RWPE2 (cell line): ENCODE measurements at regions not wholly inside any gene's neighbourhood (a gene's known extent, or its start where the extent isn't known, plus 50 kb on each side); places are given as distances from the start of the nearest gene placed in this dataset.
A peak's percentile ranks its signal among the peaks of the same experiment; 100 is the strongest.

Source experiments
- ATAC-seq: fragments of 200-7000 bp; cut with Tn5 transposase; 3 replicates; pipeline ENCODE4 v1.9.1; 2021; ENCODE audit warnings: low read depth
- DNase-seq: peaks from one replicate; pipeline ENCODE4 v3.0.0-alpha.2; 2020; ENCODE audit warnings: low spot score
- H3K27ac ChIP-seq: fragments of 450-650 bp; 2 replicates; pipeline ENCODE4 v1.5.1; 2017; ENCODE audit warnings: mild to moderate bottlenecking; ENCODE audit not compliant: poor library complexity, severe bottlenecking
- H3K27me3 ChIP-seq: fragments of 250-450 bp; sonication (Bioruptor Pico); 2 replicates; pipeline ENCODE4 v1.5.1; 2021; ENCODE audit warnings: mild to moderate bottlenecking, moderate library complexity; ENCODE audit not compliant: insufficient read depth, poor library complexity, severe bottlenecking
- H3K36me3 ChIP-seq: fragments of 250-450 bp; sonication (Bioruptor Pico); 2 replicates; pipeline ENCODE4 v1.5.1; 2020; ENCODE audit warnings: low read depth, mild to moderate bottlenecking, moderate library complexity
- H3K4me1 ChIP-seq: fragments of 250-450 bp; sonication (Bioruptor Pico); 2 replicates; pipeline ENCODE4 v1.5.1; 2021; ENCODE audit warnings: mild to moderate bottlenecking, moderate library complexity; ENCODE audit not compliant: insufficient read depth, poor library complexity, severe bottlenecking
- H3K4me3 ChIP-seq: fragments of 250-450 bp; sonication (Bioruptor Pico); 2 replicates; pipeline ENCODE4 v1.5.1; 2021; ENCODE audit warnings: mild to moderate bottlenecking, moderate library complexity; ENCODE audit not compliant: severe bottlenecking
- H3K9me3 ChIP-seq: fragments of 250-450 bp; sonication (Bioruptor Pico); 2 replicates; pipeline ENCODE4 v1.5.1; 2021; ENCODE audit warnings: mild to moderate bottlenecking, moderate library complexity; ENCODE audit not compliant: severe bottlenecking
- TF ChIP-seq, protein P1 (sequence below): fragments of 450-650 bp; IDR thresholded peaks from one replicate; pipeline ENCODE4 v1.5.1; 2017; ENCODE audit warnings: mild to moderate bottlenecking, moderate library complexity; ENCODE audit not compliant: poor library complexity, severe bottlenecking

DNA sequence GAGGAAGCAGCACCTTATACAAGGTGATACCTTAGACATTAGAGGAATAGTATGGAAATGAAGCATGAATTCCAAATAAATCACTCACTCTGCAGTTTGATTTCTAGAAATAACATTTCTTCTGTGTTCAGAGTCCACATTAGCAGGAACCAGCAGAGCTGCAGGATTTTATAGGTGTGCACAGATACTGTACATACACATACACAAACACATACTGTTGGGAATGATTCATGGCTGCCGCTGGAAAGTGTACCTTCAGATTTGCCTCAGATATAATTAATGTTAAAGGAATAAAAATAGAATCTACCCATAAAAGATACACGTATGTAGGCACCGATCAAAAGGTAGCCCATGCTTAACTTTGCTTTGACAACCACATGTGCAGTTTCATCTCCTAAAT, 578.1 kb downstream of the CSNK1G3 start:
- DNase-seq (no peak), ATAC-seq (no peak; the same call in 2 of the 3 replicates)
- H3K36me3 ChIP-seq = no peaks in the 10 kb centered on the region
- H3K9me3 ChIP-seq = no peaks in the 10 kb centered on the region
- H3K27ac ChIP-seq = no peak overlapping the region
- TF ChIP-seq, protein P1, sequence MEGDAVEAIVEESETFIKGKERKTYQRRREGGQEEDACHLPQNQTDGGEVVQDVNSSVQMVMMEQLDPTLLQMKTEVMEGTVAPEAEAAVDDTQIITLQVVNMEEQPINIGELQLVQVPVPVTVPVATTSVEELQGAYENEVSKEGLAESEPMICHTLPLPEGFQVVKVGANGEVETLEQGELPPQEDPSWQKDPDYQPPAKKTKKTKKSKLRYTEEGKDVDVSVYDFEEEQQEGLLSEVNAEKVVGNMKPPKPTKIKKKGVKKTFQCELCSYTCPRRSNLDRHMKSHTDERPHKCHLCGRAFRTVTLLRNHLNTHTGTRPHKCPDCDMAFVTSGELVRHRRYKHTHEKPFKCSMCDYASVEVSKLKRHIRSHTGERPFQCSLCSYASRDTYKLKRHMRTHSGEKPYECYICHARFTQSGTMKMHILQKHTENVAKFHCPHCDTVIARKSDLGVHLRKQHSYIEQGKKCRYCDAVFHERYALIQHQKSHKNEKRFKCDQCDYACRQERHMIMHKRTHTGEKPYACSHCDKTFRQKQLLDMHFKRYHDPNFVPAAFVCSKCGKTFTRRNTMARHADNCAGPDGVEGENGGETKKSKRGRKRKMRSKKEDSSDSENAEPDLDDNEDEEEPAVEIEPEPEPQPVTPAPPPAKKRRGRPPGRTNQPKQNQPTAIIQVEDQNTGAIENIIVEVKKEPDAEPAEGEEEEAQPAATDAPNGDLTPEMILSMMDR = no peak
- H3K4me1 ChIP-seq = peaks cover 3% of the 10 kb centered on the region
- H3K27me3 ChIP-seq = no peaks in the 10 kb centered on the region
- no peak overlapping the region for H3K4me3 ChIP-seq

DNA sequence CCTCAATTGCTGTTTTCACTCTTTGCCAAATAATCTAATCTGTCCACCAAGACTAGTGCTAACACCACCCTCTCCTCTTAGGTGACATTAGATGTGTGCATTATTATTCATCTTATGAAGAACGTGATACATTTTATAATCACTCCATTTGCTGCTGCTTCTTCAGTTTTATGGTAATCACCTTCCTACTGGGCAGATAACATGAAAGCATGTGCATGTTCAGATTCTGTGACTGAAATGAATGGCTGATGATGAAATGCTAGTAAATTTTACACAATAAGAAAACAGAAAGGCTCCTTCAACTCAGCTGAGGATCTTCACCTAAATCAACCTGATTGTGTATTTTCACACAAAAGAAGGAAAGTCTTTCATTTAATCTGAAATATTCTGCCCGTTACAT, 577.6 kb downstream of the CSNK1G3 start:
- no peak for DNase-seq
- no peaks in the 10 kb centered on the region for H3K36me3 ChIP-seq
- no peaks in the 10 kb centered on the region for H3K27me3 ChIP-seq
- no peak for ATAC-seq
- TF ChIP-seq, protein P1 = no peak
- no peak overlapping the region for H3K4me3 ChIP-seq
- peaks cover 3% of the 10 kb centered on the region for H3K4me1 ChIP-seq
- no peak overlapping the region for H3K27ac ChIP-seq
- H3K9me3 ChIP-seq = no peaks in the 10 kb centered on the region

DNA sequence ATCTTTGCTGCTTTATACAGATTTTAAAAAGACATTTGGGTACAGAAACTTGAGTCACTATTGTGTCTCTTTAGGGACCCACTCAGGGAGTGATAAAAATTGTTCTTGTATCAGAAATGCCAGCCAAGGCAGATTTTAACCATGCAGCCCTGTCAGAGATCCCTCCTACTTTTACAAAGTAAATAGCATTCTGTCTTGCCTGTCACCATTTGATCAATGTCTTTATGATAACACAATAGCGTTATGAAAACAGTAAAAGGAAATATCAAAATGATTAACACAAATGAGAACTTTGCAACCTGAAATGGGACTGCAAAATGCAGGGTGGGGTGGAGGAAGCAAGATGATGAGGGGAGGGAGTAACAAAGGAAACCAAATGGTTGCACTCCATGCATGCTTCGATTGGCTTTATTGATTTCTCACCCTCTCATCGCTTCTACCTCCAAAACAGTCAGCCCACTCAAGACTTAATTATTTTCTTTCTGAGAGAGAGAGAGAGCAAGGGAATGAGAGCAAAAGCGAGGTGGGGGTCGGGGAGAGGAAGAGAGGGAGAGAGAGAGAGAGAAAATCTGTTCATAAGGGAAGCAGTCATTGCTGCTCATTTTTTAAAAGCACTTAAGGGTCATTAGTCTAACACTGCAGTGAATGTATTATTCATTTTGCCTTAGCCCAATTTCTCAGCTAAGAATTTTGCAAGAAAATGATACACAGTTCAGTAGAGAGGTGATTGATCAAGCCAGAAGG, 576.5 kb downstream of the CSNK1G3 start:
- Histone ChIP-seq H3K9me3 (no peaks in the 10 kb centered on the region), H3K36me3 (no peaks in the 10 kb centered on the region), H3K27ac (no peak overlapping the region), H3K27me3 (no peaks in the 10 kb centered on the region), H3K4me3 (no peak overlapping the region), H3K4me1 (peaks cover 3% of the 10 kb centered on the region)
- ATAC-seq (no peak), DNase-seq (no peak)
- TF ChIP-seq, protein P1 = no peak

DNA sequence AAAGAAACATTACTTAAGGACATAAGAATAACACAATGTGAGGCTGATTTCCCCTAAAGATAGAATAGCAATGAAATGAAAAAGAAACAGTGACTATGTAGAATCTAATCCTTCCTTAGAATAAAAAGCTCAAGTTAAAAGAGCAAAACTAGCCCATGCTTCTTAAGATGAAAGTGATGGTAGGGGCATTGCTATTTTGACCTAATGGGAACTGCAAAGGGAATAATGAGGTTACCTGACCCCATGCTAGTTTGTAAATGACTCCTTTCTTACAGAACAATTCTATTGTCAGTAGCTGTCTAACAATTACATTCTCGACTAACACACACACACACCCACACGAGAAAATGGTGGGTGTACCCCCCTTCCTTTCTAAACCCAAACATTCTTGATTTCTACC, 575.8 kb downstream of the CSNK1G3 start:
- H3K27me3 ChIP-seq = no peaks in the 10 kb centered on the region
- ATAC-seq (no peak), DNase-seq (no peak)
- H3K9me3 ChIP-seq = no peaks in the 10 kb centered on the region
- H3K4me1 ChIP-seq = peaks cover 3% of the 10 kb centered on the region
- TF ChIP-seq, protein P1 = no peak
- no peaks in the 10 kb centered on the region for H3K36me3 ChIP-seq
- no peak overlapping the region for H3K27ac ChIP-seq
- no peak overlapping the region for H3K4me3 ChIP-seq

DNA sequence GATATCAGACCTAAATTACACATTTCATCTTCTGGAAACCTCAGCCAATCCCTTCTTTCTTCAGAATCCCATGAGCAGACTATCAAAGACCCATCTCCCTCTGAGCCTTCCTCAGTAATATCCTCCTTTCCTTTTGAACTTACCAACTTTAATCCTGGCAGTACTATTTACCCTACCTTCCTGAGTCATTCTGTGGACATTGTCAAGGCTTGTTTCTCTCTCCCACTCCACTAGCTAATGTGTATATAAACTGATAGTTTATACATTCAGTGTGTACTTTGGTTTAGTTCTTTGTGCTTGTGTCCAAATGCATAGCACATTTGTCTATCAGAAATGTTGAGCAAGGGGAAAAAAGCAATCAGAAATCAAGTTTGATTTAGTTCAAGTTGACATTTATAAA, 568.3 kb downstream of the CSNK1G3 start:
- DNase-seq = no peak

More for the DNA sequence above, 568.3 kb downstream of the CSNK1G3 start:
- H3K4me1 ChIP-seq = peaks cover 6% of the 10 kb centered on the region
- H3K4me3 ChIP-seq = no peak overlapping the region
- no peaks in the 10 kb centered on the region for H3K9me3 ChIP-seq
- no peaks in the 10 kb centered on the region for H3K36me3 ChIP-seq
- ATAC-seq = peak; percentile 95
- no peaks in the 10 kb centered on the region for H3K27me3 ChIP-seq
- H3K27ac ChIP-seq = no peak overlapping the region
- TF ChIP-seq, protein P1 = no peak
